GM23338 (cell line): ENCODE measurements at regions not wholly inside any gene's neighbourhood (a gene's known extent, or its start where the extent isn't known, plus 50 kb on each side); places are given as distances from the start of the nearest gene placed in this dataset.

Experiments used
- ATAC-seq: fragments of 200-7000 bp; cut with Tn5 transposase; 3 replicates; pipeline ENCODE4 v1.9.1; 2020
- DNase-seq: peaks from one replicate; pipeline ENCODE4 v3.0.0-alpha.2; 2015; ENCODE audit warnings: low spot score
- H2AFZ ChIP-seq: fragments of 200-600 bp; sonication (generic); 2 replicates; pipeline ENCODE4 v1.8.0; 2016; ENCODE audit warnings: antibody characterized with exemption, mild to moderate bottlenecking, moderate library complexity
- H3F3A ChIP-seq: fragments of 200-600 bp; sonication (generic); replicated peaks from 2 replicates; pipeline ENCODE4 v1.8.0; 2017; ENCODE audit warnings: antibody characterized with exemption, mixed run types, low read depth
- H3K27ac ChIP-seq: fragments of 200-600 bp; sonication (generic); 2 replicates; pipeline ENCODE4 v1.6.1; 2016; ENCODE audit warnings: low read depth
- H3K27me3 ChIP-seq: fragments of 200-600 bp; sonication (generic); 2 replicates; pipeline ENCODE4 v1.8.0; 2016; ENCODE audit warnings: mild to moderate bottlenecking, mixed run types, moderate library complexity; ENCODE audit not compliant: insufficient read depth
- H3K36me3 ChIP-seq: fragments of 200-600 bp; sonication (generic); 2 replicates; pipeline ENCODE4 v1.8.0; 2016; ENCODE audit warnings: mild to moderate bottlenecking; ENCODE audit not compliant: insufficient read depth
- H3K4me1 ChIP-seq: fragments of 200-600 bp; sonication (generic); 2 replicates; pipeline ENCODE4 v1.8.0; 2016; ENCODE audit warnings: mild to moderate bottlenecking, moderate library complexity; ENCODE audit not compliant: insufficient read depth
- H3K4me2 ChIP-seq: fragments of 200-600 bp; sonication (generic); 2 replicates; pipeline ENCODE4 v1.7.1; 2017; ENCODE audit warnings: mixed run types
- H3K4me3 ChIP-seq: fragments of 200-600 bp; sonication (generic); 2 replicates; pipeline ENCODE4 v1.6.1; 2016; ENCODE audit warnings: mixed run types
- H3K79me2 ChIP-seq: fragments of 200-600 bp; sonication (generic); replicated peaks from 2 replicates; pipeline ENCODE4 v1.8.0; 2017; ENCODE audit warnings: mild to moderate bottlenecking; ENCODE audit not compliant: insufficient read depth
- H3K9me2 ChIP-seq: fragments of 200-600 bp; sonication (generic); 2 replicates; pipeline ENCODE4 v1.8.0; 2017; ENCODE audit not compliant: insufficient read depth
- H4K20me1 ChIP-seq: fragments of 200-600 bp; sonication (generic); replicated peaks from 2 replicates; pipeline ENCODE4 v1.8.0; 2017; ENCODE audit warnings: mild to moderate bottlenecking; ENCODE audit not compliant: insufficient read depth
- H3K27ac Mint-ChIP-seq: 2 replicates; pipeline ENCODE4 v1.8.0; 2020; ENCODE audit warnings: inconsistent platforms, mild to moderate bottlenecking, moderate library complexity, mixed read lengths
- H3K27me3 Mint-ChIP-seq: 3 replicates; pipeline ENCODE4 v1.8.0; 2022; ENCODE audit warnings: low read depth, mild to moderate bottlenecking, moderate library complexity, mixed read lengths, inconsistent platforms; ENCODE audit not compliant: insufficient read depth, poor library complexity
- H3K36me3 Mint-ChIP-seq: 3 replicates; pipeline ENCODE4 v1.8.0; 2021; ENCODE audit warnings: low read depth, mild to moderate bottlenecking, inconsistent platforms, moderate library complexity, mixed read lengths
- H3K4me1 Mint-ChIP-seq: 3 replicates; pipeline ENCODE4 v1.8.0; 2020; ENCODE audit warnings: mild to moderate bottlenecking, inconsistent platforms, mixed read lengths
- H3K4me3 Mint-ChIP-seq: 3 replicates; pipeline ENCODE4 v1.8.0; 2021; ENCODE audit warnings: moderate library complexity, mild to moderate bottlenecking, inconsistent platforms, mixed read lengths
- H3K9me3 Mint-ChIP-seq: 3 replicates; pipeline ENCODE4 v1.8.0; 2020; ENCODE audit warnings: moderate library complexity, mild to moderate bottlenecking, inconsistent platforms, mixed read lengths
- CREB1 ChIP-seq: fragments of 250-450 bp; sonication (Bioruptor Pico); IDR thresholded peaks from 2 replicates; pipeline ENCODE4 v1.5.0; 2020; ENCODE audit warnings: low read depth, mild to moderate bottlenecking, moderate library complexity
- CTCF ChIP-seq, 2 experiments: fragments of 200-600 bp in 1 of 2; sonication (generic) in 1 of 2; conservative IDR thresholded peaks; 2 replicates each; pipeline versions ENCODE4 v1.5.1 to v1.6.1; 2016 to 2017; ENCODE audit warnings: antibody characterized with exemption in 2 of 2, low read depth in 2 of 2, mild to moderate bottlenecking in 2 of 2, moderate library complexity in 1 of 2
- EZH2 ChIP-seq: fragments of 200-600 bp; sonication (generic); IDR thresholded peaks from one replicate; pipeline ENCODE4 v1.8.0; 2017; ENCODE audit warnings: antibody characterized with exemption, mild to moderate bottlenecking, low read depth; ENCODE audit not compliant: unreplicated experiment
- EZH2phosphoT487 ChIP-seq: fragments of 200-600 bp; sonication (generic); IDR thresholded peaks from one replicate; pipeline ENCODE4 v1.8.1; 2018; ENCODE audit warnings: antibody characterized with exemption; ENCODE audit not compliant: unreplicated experiment
- JUNB ChIP-seq: IDR thresholded peaks from one replicate; pipeline ENCODE4 v1.6.1; 2016; ENCODE audit warnings: antibody characterized with exemption; ENCODE audit not compliant: unreplicated experiment
- NANOG ChIP-seq: IDR thresholded peaks from 2 replicates; pipeline ENCODE4 v1.6.1; 2016; ENCODE audit warnings: antibody characterized with exemption, borderline replicate concordance
- POLR2AphosphoS5 ChIP-seq: IDR thresholded peaks from 2 replicates; pipeline ENCODE4 v1.6.1; 2016; ENCODE audit warnings: antibody characterized with exemption, low read depth
- STAT1 ChIP-seq: IDR thresholded peaks from one replicate; pipeline ENCODE4 v1.6.1; 2016; ENCODE audit warnings: antibody characterized with exemption; ENCODE audit not compliant: unreplicated experiment
- ZNF114 ChIP-seq: fragments of 250-450 bp; sonication (Bioruptor Pico); IDR thresholded peaks from 2 replicates; pipeline ENCODE4 v1.5.0; 2020; ENCODE audit warnings: mild to moderate bottlenecking, moderate library complexity
- ZNF331 ChIP-seq: fragments of 250-450 bp; sonication (Bioruptor Pico); IDR thresholded peaks from 2 replicates; pipeline ENCODE4 v1.5.0; 2020; ENCODE audit warnings: low read depth, mild to moderate bottlenecking, moderate library complexity
- ZNF462 ChIP-seq: fragments of 250-450 bp; sonication (Bioruptor Pico); IDR thresholded peaks from 2 replicates; pipeline ENCODE4 v1.5.0; 2020; ENCODE audit warnings: mild to moderate bottlenecking, moderate library complexity
- TF ChIP-seq, protein P1 (sequence below): IDR thresholded peaks from 2 replicates; pipeline ENCODE4 v1.6.1; 2016; ENCODE audit warnings: antibody characterized with exemption
- TF ChIP-seq, protein P2 (sequence below): IDR thresholded peaks from one replicate; pipeline ENCODE4 v1.6.1; 2018; ENCODE audit warnings: antibody characterized with exemption; ENCODE audit not compliant: unreplicated experiment

GRCh38 chr1:59233444-59233843 is 63.5 kb upstream of the FGGY start:
- Histone ChIP-seq H3K4me3 (no peak overlapping the region), H3F3A (no peaks in the 10 kb centered on the region), H3K36me3 (no peaks in the 10 kb centered on the region), H2AFZ (no peak overlapping the region), H3K4me1 (peaks cover 7% of the 10 kb centered on the region), H3K4me2 (no peak overlapping the region), H3K79me2 (no peaks in the 10 kb centered on the region), H4K20me1 (no peaks in the 10 kb centered on the region), H3K27me3 (no peaks in the 10 kb centered on the region), H3K27ac (no peak overlapping the region), H3K9me2 (peaks cover 15% of the 10 kb centered on the region)
- no peak for DNase-seq
- H3K27me3 Mint-ChIP-seq = no peaks in the 10 kb centered on the region
- no peak overlapping the region for H3K4me3 Mint-ChIP-seq
- TF ChIP-seq ZNF331 (CRISPR knock-in tag) (no peak), EZH2 (no peak), JUNB (no peak), EZH2phosphoT487 (no peak), ZNF114 (CRISPR knock-in tag) (no peak), STAT1 (no peak), CREB1 (CRISPR knock-in tag) (no peak), CTCF (conservative IDR thresholded peaks at IDR 0.05; ENCODE audit: low read depth in 2 of 2) (no peak), ZNF462 (CRISPR knock-in tag) (no peak), POLR2AphosphoS5 (no peak), NANOG (no peak)
- TF ChIP-seq, protein P1, sequence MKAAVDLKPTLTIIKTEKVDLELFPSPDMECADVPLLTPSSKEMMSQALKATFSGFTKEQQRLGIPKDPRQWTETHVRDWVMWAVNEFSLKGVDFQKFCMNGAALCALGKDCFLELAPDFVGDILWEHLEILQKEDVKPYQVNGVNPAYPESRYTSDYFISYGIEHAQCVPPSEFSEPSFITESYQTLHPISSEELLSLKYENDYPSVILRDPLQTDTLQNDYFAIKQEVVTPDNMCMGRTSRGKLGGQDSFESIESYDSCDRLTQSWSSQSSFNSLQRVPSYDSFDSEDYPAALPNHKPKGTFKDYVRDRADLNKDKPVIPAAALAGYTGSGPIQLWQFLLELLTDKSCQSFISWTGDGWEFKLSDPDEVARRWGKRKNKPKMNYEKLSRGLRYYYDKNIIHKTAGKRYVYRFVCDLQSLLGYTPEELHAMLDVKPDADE = no peak
- TF ChIP-seq, protein P2, sequence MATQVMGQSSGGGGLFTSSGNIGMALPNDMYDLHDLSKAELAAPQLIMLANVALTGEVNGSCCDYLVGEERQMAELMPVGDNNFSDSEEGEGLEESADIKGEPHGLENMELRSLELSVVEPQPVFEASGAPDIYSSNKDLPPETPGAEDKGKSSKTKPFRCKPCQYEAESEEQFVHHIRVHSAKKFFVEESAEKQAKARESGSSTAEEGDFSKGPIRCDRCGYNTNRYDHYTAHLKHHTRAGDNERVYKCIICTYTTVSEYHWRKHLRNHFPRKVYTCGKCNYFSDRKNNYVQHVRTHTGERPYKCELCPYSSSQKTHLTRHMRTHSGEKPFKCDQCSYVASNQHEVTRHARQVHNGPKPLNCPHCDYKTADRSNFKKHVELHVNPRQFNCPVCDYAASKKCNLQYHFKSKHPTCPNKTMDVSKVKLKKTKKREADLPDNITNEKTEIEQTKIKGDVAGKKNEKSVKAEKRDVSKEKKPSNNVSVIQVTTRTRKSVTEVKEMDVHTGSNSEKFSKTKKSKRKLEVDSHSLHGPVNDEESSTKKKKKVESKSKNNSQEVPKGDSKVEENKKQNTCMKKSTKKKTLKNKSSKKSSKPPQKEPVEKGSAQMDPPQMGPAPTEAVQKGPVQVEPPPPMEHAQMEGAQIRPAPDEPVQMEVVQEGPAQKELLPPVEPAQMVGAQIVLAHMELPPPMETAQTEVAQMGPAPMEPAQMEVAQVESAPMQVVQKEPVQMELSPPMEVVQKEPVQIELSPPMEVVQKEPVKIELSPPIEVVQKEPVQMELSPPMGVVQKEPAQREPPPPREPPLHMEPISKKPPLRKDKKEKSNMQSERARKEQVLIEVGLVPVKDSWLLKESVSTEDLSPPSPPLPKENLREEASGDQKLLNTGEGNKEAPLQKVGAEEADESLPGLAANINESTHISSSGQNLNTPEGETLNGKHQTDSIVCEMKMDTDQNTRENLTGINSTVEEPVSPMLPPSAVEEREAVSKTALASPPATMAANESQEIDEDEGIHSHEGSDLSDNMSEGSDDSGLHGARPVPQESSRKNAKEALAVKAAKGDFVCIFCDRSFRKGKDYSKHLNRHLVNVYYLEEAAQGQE = no peak
- no peak overlapping the region for H3K27ac Mint-ChIP-seq
- no peak for ATAC-seq
- no peaks in the 10 kb centered on the region for H3K9me3 Mint-ChIP-seq
- peaks cover 19% of the 10 kb centered on the region for H3K4me1 Mint-ChIP-seq
- H3K36me3 Mint-ChIP-seq = no peaks in the 10 kb centered on the region
